Stimulated activated CD4-positive, alpha-beta T cell treated with anti-CD3 and anti-CD28 coated beads, Interleukin-12 subunit alpha, Interleukin-12 subunit beta, amount 100 ng/mL, for 48 hours (primary cell): ENCODE measurements at regions not wholly inside any gene's neighbourhood (a gene's known extent, or its start where the extent isn't known, plus 50 kb on each side); places are given as distances from the start of the nearest gene placed in this dataset.

Experiments used
- DNase-seq, 3 donors: peaks; one replicate each; pipeline ENCODE4 v3.0.0-alpha.2; 2020; ENCODE audit warnings: low read depth in 2 of 3, low spot score in 1 of 3

DNA sequence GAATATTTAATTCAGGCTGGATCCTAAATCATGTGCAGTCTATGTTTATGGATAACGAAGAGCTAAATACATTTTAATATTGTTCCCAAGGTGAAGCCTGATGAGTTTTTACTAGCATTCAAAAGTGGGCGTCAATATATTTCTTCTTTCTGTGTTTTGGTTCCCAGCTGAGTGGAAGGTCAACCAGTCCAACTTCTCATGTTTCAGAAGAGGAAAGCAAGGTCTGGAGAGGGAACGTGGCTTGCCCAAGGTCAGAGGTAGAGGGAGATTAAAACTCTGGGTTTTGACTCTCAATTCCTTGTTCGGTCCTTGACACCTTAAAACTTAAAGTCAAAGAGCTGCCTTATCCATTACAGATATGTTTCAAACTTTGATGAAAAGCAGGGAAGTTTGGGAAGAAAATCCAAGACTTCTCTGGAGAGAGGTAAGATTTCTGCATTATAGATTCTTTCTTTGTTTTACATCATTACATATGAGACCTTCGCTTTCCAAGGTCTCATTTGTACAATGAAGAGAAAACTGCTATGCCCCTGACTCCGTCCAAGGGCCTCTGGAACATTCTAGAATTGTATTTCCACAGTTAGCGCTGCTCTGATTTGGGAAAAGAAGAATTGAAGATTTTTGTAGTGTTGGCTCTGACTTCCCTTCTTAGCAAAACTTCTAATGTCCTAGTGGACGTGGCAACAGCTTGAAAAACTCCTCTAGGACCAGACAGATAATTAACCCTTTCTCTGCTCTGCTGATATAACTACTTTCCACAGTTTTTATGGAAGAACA, 57.7 kb upstream of the HES1 start:
- DNase-seq, result no peak

DNA sequence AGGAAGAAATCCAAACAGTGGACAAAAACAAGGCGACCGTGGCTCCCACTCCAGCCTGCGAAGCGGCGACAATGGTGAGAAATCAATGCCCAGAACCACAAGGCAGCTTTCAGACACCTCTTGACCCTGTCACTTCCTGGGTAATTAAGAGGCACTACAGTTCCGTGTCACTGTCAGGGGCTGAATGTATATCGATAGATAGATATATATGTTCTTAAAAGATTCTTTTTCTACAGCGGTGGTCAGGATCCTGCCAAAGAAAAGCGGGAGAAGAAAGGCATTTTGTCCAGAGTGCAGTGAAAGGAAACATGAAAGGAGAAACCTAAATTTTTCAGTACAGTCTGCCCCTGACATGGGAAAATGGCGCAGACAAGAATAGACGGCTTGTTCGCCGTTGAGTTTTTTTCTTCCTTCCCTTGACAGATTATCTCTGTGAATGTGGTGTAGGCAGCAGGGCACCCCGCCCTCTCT, 56.2 kb upstream of the HES1 start:
- DNase-seq, result no peak

DNA sequence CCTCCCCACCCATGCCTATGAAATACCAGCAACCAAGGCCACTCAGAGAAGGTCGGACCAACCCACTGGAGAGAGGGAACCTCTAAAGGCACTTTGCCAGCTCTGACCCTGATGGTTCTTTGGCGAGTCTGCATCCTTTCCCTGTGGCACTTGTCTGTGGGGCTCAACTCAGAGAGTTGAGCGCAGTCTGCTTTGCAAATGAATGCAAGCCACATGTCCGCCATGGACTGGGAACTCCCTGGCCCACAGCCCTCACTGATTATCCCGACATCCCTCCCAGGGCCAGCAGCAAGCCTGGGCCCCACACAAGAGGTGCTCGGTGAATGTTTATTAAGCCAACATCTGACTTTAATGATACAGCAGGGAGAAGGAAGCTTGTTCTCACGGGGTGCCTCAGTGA, 55.5 kb upstream of the HES1 start:
- no peak for DNase-seq

DNA sequence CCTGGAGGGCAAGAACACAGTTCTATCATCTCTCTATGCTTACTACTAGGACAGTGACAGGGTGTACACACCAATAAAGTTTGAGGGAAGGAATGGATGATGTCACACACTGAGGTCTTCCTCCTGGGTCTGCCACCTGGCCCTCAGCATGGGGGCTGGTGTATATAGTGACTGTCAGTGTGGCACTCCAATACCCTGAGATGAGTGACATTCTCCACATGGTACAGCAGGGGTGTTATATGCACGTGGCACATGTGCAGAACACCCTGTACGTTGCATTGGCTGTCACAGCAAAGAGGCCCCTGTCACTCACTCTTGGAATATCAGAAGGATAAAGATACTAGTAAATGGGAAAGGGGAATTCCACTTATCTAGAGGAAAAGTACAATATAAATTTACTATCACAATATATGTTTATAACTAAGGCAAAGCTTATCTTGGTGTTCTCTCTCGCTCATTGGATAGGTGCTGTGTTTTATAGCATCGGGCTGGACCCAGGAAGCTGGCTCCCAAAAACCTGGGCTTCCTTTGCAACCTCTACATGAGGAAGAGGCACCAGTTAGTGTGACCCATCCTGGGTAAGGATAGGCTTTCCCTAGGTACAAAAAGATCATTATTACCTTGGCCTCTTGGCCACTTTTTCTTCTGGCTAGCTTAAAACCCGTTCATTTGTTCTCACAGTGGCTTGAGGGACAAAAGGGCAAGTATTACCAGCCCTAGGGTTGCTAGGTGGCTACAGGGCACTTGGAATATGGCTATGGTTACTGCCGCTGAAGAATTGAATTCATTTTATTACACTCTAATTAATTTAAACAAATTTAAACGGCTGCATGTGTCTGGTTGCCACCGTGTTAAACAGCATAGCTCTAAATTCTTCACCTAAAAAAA, 54.8 kb upstream of the HES1 start:
- DNase-seq, result no peak

DNA sequence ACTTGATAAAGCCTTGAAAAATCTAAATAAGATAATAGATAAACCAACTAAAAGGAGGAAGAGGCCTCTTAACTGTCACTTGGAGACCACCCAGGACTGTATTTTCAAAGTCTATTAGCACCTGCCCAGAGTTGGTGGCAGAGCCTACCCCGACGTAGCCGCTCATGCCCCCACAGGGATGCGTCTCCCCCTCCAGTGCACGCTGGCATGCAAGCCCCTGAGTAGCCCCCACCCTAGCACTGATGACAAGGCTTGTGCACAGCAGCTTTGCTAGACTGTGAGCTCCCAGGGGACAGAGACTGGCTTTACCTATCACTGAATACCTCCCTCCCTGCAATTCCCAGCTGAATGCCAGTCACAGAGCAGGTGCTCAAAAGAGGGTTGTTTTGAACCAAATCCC, 54.1 kb upstream of the HES1 start:
- no peak for DNase-seq

DNA sequence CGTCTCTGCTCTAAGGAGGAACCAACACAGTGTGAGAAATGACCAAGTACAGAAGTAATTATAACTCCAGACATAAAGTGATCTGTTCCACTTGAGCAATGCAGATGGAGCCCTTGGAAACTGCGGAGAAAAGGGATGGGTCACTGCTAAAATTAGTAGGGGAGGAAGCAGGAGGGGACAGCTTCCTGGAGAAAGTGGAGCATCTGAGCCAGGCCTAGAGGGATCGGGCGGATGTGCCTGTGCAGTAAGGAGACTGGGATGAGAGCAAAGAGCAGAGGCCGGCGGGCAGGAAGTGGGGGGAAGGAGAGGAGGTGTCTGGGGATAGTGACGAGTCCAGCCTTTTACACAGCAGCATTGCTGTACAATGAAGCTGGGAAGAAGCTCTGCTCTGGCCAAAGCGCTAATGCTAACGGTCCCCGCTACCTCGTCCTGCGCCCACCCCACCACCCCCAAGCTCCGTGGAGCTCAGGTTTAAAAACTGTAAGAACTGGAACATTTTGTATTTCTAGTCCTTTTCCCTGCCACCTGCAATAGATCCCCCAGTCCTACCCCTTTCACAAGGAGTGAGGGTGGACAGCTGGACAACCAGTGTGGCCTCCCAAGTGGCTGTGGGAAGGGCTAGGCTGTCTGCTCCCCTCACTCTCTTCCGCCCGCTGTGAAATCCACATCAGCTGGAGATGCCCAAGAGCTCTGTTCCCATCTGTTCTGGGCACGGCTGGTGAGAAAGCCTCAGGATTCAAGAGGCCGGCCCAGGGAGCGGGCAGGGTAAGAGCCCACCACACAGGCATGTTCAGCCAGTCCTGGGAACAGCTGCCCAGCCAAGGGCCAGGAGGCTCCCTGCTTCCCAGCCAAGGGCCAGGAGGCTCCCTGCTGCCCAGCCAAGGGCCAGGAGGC, 53.0 kb upstream of the HES1 start:
- no peak for DNase-seq

DNA sequence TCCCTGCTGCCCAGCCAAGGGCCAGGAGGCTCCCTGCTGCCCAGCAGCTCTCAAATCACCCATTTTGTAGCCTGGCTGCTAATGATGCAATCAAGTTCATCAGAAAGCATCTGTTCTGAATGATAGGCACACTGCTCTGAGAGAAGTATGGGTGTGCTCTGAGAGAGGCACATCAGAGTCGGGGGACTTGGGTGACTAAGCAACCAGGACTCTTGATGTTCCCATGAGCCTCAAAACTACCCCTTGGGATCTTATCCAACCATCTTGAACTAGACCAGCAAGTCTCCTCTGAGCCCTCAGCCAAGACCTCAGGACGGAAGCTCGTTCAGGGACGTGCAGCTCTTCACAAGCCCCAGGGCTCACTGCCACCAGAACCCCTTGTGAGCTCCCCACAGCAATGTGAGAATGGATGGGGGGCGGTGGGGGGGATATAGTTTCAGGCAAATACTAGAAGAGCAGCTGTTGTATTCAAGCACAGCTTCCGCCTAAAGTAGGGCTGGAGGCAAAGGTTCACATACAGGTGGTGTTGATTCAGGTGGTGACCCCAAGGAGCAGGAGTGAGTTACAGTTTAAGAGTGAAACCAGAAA, 52.2 kb upstream of the HES1 start:
- DNase-seq, result no peak

DNA sequence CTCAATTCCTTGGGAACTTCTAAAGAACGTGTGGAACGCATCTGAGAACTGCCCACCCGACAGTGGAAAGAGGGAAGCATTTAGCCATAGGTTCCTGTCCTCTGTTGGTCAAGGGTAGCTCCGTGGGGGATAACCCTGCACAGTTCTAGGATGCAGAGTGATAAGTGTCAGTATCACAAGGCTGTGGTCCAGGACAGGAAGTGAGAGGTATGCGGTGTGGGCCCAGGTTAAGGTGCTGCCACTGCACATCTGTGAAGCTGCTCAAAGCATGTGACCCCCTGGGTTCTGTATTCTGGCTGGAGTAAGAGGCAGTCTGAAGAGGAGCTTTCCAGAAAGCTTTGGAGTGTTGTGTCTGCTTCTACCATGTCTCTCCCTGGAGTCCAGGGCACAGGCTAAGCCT, 51.7 kb upstream of the HES1 start:
- DNase-seq, result no peak
